ENCODE measurements at regions not wholly inside any gene's neighbourhood (a gene's known extent, or its start where the extent isn't known, plus 50 kb on each side); places are given as distances from the start of the nearest gene placed in this dataset.

DNA sequence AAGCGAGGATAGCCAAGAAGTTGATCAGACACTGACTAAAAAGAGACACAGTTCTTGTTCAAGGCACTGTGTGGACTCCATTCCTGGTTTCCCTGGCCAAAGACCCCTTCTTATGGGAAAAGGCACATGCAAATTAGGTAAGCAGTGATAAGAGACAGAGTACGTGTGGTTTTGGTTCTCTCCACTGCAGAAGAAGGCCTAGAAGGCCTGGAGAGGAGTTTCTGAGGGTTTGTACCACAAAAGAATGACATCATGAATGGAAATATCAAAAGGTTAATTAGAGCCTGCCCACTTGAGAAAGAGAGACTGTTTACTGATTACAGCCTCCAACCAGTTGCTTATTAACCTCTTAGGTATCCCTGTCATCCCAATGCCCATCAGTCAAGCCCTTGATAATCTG, 137.5 kb downstream of the ZNF365 start:
- in situ Hi-C loops (cut with MboI), result no loop called here
- H4K20me1 ChIP-seq (ENCODE audit: insufficient read depth), result no peaks in the 10 kb centered on the region
- peak; percentile 5 for DNase-seq
- no peak overlapping the region for H3K9ac ChIP-seq
- no peaks in the 10 kb centered on the region for H3K9me3 ChIP-seq (ENCODE audit: low read depth)
- no peak overlapping the region for H3K27ac ChIP-seq
- no peak overlapping the region for H3K4me3 ChIP-seq
- H3K27me3 ChIP-seq (replicated peaks; ENCODE audit: insufficient read depth), result no peaks in the 10 kb centered on the region
- TF ChIP-seq EZH2phosphoT487 (IDR thresholded peaks at IDR 0.05; ENCODE audit: insufficient read depth, low read depth), result no peak
- H3K36me3 ChIP-seq (ENCODE audit: low read depth), result no peaks in the 10 kb centered on the region
- 94 to 95% methylated on average over 2 of the region's 2 CpGs for WGBS, 2 experiments (ENCODE audit: low coverage in 1 of 2, low lambda C conversion rate in 2 of 2, missing lambda C conversion rate in 2 of 2)
- no peak overlapping the region for H3K4me2 ChIP-seq (ENCODE audit: unreplicated experiment)
- no peaks in the 10 kb centered on the region for H3K9me2 ChIP-seq (ENCODE audit: insufficient read depth)
- no peaks in the 10 kb centered on the region for H3K79me2 ChIP-seq (ENCODE audit: insufficient read depth)
- H2AFZ ChIP-seq, result no peak overlapping the region
- no peaks in the 10 kb centered on the region for H3F3A ChIP-seq (ENCODE audit: insufficient read depth)
- H3K4me1 ChIP-seq (ENCODE audit: insufficient read depth), result peaks cover 18% of the 10 kb centered on the region; the same call in 1 of the 2 replicates

DNA sequence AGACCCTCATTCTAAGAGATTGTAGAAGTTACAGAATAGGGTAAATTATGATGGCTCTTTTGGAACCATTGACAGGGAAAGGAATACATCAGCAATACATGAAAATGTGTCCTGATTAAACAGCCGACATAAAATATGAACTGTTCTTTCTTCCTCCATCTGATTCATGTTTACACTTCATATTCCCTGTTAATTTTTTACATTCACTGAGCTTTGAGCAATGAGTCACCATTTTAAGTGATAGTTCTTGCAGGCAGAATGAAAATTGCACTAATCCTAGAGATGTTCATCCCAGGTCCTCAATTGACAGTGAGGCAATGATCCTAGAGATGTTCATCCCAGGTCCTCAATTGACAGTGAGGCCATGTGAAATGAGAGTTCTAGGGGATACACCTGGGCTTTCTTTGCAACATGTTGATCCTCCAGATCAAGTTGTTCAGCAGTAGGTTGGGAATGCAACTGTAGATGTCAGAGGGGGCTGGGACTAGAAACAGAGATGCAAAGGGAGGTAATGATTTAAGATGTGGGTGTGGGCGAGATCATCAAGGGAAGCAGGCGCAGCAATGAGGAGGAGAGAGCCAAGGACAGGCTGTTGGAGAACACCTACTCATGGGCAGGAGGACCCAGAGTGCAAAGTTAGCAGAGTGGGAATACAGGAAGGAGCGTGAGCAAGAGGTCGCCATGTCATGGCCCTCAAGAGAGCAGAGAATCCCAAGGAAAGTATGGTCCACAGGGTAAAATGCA, 138.7 kb downstream of the ZNF365 start:
- Histone ChIP-seq H3K4me2 (ENCODE audit: unreplicated experiment) (peak overlapping the region; percentile 19), H3K36me3 (ENCODE audit: low read depth) (no peaks in the 10 kb centered on the region), H3K9me2 (ENCODE audit: insufficient read depth) (no peaks in the 10 kb centered on the region), H2AFZ (no peak overlapping the region), H3F3A (ENCODE audit: insufficient read depth) (no peaks in the 10 kb centered on the region), H3K27ac (no peak overlapping the region), H3K4me1 (ENCODE audit: insufficient read depth) (peaks cover 18% of the 10 kb centered on the region; the same call in 1 of the 2 replicates), H3K79me2 (ENCODE audit: insufficient read depth) (no peaks in the 10 kb centered on the region), H3K9me3 (ENCODE audit: low read depth) (no peaks in the 10 kb centered on the region), H3K4me3 (no peak overlapping the region), H4K20me1 (ENCODE audit: insufficient read depth) (no peaks in the 10 kb centered on the region), H3K9ac (no peak overlapping the region), H3K27me3 (replicated peaks; ENCODE audit: insufficient read depth) (no peaks in the 10 kb centered on the region)
- TF ChIP-seq EZH2 (IDR thresholded peaks at IDR 0.05; ENCODE audit: insufficient read depth, poor library complexity, severe bottlenecking) (no peak), EZH2phosphoT487 (IDR thresholded peaks at IDR 0.05; ENCODE audit: insufficient read depth, low read depth) (no peak)
- DNase-seq, result peak; percentile 52
- in situ Hi-C loops (cut with MboI), result no loop called here
- 67 to 76% methylated on average over 5 of the region's 5 CpGs for WGBS, 2 experiments (ENCODE audit: low coverage in 1 of 2, low lambda C conversion rate in 2 of 2, missing lambda C conversion rate in 2 of 2)

DNA sequence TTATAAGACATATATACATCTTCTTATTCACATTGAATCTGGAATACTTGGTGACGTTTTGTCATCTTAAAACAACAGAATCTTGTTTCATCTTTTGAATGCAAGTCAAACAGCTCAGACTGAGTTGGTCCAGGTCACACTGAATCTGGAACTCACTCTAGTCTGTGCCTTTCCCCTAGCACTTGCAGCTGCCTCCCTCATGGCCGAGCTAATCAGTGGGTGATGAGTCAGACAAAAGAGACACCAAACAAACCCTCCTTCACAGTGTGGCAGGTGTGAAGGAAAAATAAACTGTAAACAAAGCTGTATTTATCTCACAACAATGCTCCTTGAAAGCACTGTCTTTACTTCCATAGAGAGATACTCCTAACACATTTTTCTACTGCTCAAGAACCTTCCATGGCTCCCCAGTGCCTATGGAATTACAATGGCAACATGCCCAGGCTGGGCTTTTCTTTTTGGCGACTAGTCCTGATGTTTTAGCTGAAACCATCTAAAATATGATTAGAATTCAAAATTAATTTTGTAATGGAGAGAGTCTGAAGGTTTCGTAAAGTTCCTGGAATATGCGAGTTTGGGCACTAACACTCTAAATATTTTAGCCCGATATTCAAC, 140.0 kb downstream of the ZNF365 start:
- H3K27me3 ChIP-seq (replicated peaks; ENCODE audit: insufficient read depth), result no peaks in the 10 kb centered on the region
- WGBS, 2 experiments (ENCODE audit: low coverage in 1 of 2, low lambda C conversion rate in 2 of 2, missing lambda C conversion rate in 2 of 2), result 70 to 74% methylated on average over 6 of the region's 6 CpGs
- no peaks in the 10 kb centered on the region for H3K79me2 ChIP-seq (ENCODE audit: insufficient read depth)
- H2AFZ ChIP-seq, result no peak overlapping the region
- no peak overlapping the region for H3K4me3 ChIP-seq
- no peaks in the 10 kb centered on the region for H3K9me2 ChIP-seq (ENCODE audit: insufficient read depth)
- in situ Hi-C loops (cut with MboI), result no loop called here
- no peak overlapping the region for H3K27ac ChIP-seq
- no peaks in the 10 kb centered on the region for H3K9me3 ChIP-seq (ENCODE audit: low read depth)
- no peaks in the 10 kb centered on the region for H3F3A ChIP-seq (ENCODE audit: insufficient read depth)
- no peaks in the 10 kb centered on the region for H3K36me3 ChIP-seq (ENCODE audit: low read depth)
- no peaks in the 10 kb centered on the region for H4K20me1 ChIP-seq (ENCODE audit: insufficient read depth)
- H3K4me1 ChIP-seq (ENCODE audit: insufficient read depth), result peaks cover 18% of the 10 kb centered on the region; the same call in 1 of the 2 replicates
- no peak overlapping the region for H3K4me2 ChIP-seq (ENCODE audit: unreplicated experiment)
- TF ChIP-seq EZH2phosphoT487 (IDR thresholded peaks at IDR 0.05; ENCODE audit: insufficient read depth, low read depth) (no peak), EZH2 (IDR thresholded peaks at IDR 0.05; ENCODE audit: insufficient read depth, poor library complexity, severe bottlenecking) (no peak)
- no peak overlapping the region for H3K9ac ChIP-seq
- peak; percentile 20 for DNase-seq

DNA sequence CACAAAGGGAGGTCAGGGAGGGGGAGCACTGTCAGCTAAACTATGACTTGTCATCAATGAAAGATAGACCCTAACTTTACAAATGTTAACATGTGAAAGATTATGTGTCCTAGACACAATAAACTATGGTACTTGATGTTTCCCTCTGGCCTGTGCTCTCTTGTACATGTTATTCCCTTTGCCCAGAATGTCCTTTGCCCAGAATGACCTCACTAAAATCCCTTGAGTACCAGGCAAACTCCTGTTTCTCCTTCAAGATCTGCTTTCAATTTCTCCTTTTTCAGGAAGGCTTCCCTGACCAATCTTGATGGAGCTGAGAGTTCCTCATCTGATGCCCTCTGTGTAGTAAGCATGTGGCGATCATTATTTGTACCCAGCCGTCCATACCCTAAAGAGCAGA, 143.1 kb downstream of the ZNF365 start:
- Histone ChIP-seq H3K4me2 (ENCODE audit: unreplicated experiment) (no peak overlapping the region), H3K27ac (no peak overlapping the region), H3K9me3 (ENCODE audit: low read depth) (no peaks in the 10 kb centered on the region), H3K36me3 (ENCODE audit: low read depth) (no peaks in the 10 kb centered on the region), H4K20me1 (ENCODE audit: insufficient read depth) (no peaks in the 10 kb centered on the region), H3K9me2 (ENCODE audit: insufficient read depth) (no peaks in the 10 kb centered on the region), H3K9ac (no peak overlapping the region), H3K79me2 (ENCODE audit: insufficient read depth) (no peaks in the 10 kb centered on the region), H3F3A (ENCODE audit: insufficient read depth) (no peaks in the 10 kb centered on the region), H2AFZ (no peak overlapping the region), H3K4me1 (ENCODE audit: insufficient read depth) (peaks cover 13% of the 10 kb centered on the region; the same call in 1 of the 2 replicates), H3K4me3 (no peak overlapping the region), H3K27me3 (replicated peaks; ENCODE audit: insufficient read depth) (no peaks in the 10 kb centered on the region)
- no peak for DNase-seq
- no peak for TF ChIP-seq EZH2phosphoT487 (IDR thresholded peaks at IDR 0.05; ENCODE audit: insufficient read depth, low read depth)
- no peak for TF ChIP-seq EZH2 (IDR thresholded peaks at IDR 0.05; ENCODE audit: insufficient read depth, poor library complexity, severe bottlenecking)
- in situ Hi-C loops (cut with MboI), result no loop called here
- WGBS, 2 experiments (ENCODE audit: low coverage in 1 of 2, low lambda C conversion rate in 2 of 2, missing lambda C conversion rate in 2 of 2), result 39 to 46% methylated on average over 2 of the region's 2 CpGs

Measured in GM23248 (cell line).